Caco-2 (cell line): ENCODE measurements at regions not wholly inside any gene's neighbourhood (a gene's known extent, or its start where the extent isn't known, plus 50 kb on each side); places are given as distances from the start of the nearest gene placed in this dataset.

Experiments
- BruUV-seq: library from RNA; stranded (reverse); fragments of 400-500 nt; replicated peaks from 2 replicates; lab custom pipeline; 2021; lab: Mats Ljungman, UMichigan
- CTCF ChIA-PET: fragments of 300-600 bp; sonication (Branson Sonifier 250); formaldehyde crosslinking; loops from one replicate; lab custom pipeline; 2022; ENCODE audit warnings: antibody characterized with exemption; lab: Charles Lee
- POLR2A ChIA-PET: fragments of 300-600 bp; sonication (Branson Sonifier 250); formaldehyde crosslinking; loops from one replicate; lab custom pipeline; 2022; ENCODE audit warnings: antibody characterized with exemption; lab: Charles Lee
- DNase-seq, 2 experiments: peaks; one replicate each; pipeline versions ENCODE4 v3.0.0 to v3.0.0-alpha.2; 2020 to 2022
- H3K27me3 ChIP-seq: replicated peaks from 2 replicates; pipeline ENCODE4 v1.6.0; 2011; ENCODE audit warnings: low read length; ENCODE audit not compliant: control insufficient read depth, insufficient read depth
- H3K36me3 ChIP-seq: 2 replicates; pipeline ENCODE4 v1.5.1; 2011; ENCODE audit warnings: low read length; ENCODE audit not compliant: control insufficient read depth, insufficient read depth
- H3K4me1 ChIP-seq: fragments of 250-450 bp; sonication (Bioruptor Pico); 2 replicates; pipeline ENCODE4 v1.5.1; 2020; ENCODE audit warnings: mild to moderate bottlenecking
- H3K4me3 ChIP-seq: 2 replicates; pipeline ENCODE4 v1.5.1; 2011; ENCODE audit warnings: low read depth, mild to moderate bottlenecking, control low read depth, low read length
- H3K9me3 ChIP-seq: fragments of 250-450 bp; sonication (Bioruptor Pico); 2 replicates; pipeline ENCODE4 v1.5.1; 2020; ENCODE audit warnings: mild to moderate bottlenecking, moderate library complexity
- H3K27ac Mint-ChIP-seq: one replicate; pipeline ENCODE4 v1.8.0; 2022; ENCODE audit warnings: mixed read lengths; ENCODE audit not compliant: unreplicated experiment
- H3K27me3 Mint-ChIP-seq: one replicate; pipeline ENCODE4 v1.8.0; 2022; ENCODE audit warnings: mixed read lengths; ENCODE audit not compliant: insufficient read depth, unreplicated experiment
- H3K36me3 Mint-ChIP-seq: one replicate; pipeline ENCODE4 v1.8.0; 2022; ENCODE audit warnings: mild to moderate bottlenecking, mixed read lengths; ENCODE audit not compliant: insufficient read depth, unreplicated experiment
- H3K4me1 Mint-ChIP-seq: one replicate; pipeline ENCODE4 v1.8.0; 2022; ENCODE audit warnings: low read depth, mixed read lengths; ENCODE audit not compliant: unreplicated experiment
- H3K4me3 Mint-ChIP-seq: one replicate; pipeline ENCODE4 v1.8.0; 2022; ENCODE audit warnings: mild to moderate bottlenecking, moderate library complexity, mixed read lengths; ENCODE audit not compliant: unreplicated experiment
- H3K9me3 Mint-ChIP-seq: one replicate; pipeline ENCODE4 v1.8.0; 2022; ENCODE audit warnings: mixed read lengths; ENCODE audit not compliant: unreplicated experiment
- CTCF ChIP-seq, 2 experiments: fragments of 200-600 bp in 1 of 2; IDR thresholded peaks; 1 replicate in 1 of 2; 2 replicates in 1 of 2; pipeline versions ENCODE4 v1.5.1 to v1.8.0; 2011 to 2022; ENCODE audit warnings: antibody characterized with exemption in 1 of 2, control low read depth in 1 of 2, inconsistent platforms in 1 of 2, low read depth in 1 of 2, low read length in 1 of 2, mild to moderate bottlenecking in 1 of 2, moderate library complexity in 1 of 2; ENCODE audit not compliant: insufficient read depth in 1 of 2, severe bottlenecking in 1 of 2, unreplicated experiment in 1 of 2
- intact Hi-C: fragments of 100-400 bp; cut with micrococcal nuclease; formaldehyde crosslinking; loops from one replicate; pipeline ENCODE4 v1.10.0; 2022; ENCODE audit not compliant: unreplicated experiment

DNA sequence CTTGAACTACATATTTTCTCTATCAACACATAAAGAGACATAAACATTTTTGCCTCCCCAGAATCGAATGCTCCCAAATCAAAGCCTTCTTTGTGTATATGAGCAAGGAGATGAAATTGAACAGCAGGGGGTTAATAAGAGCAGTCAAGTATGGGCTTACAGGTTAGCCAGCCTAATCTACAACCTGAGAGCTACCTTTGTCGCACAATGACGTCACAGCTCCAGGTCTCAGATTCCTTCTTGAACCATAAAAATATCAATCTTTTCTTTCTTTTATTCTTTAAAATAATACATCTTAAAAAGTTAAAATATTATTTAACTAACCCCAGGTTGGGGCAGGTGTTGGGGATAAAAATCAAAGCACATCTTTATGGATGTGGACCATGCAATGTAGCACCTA is 482.9 kb upstream of the CDH11 start:
- Histone ChIP-seq H3K27me3 (no peaks in the 10 kb centered on the region), H3K36me3 (no peaks in the 10 kb centered on the region), H3K4me3 (no peak overlapping the region), H3K4me1 (no peaks in the 10 kb centered on the region), H3K9me3 (no peaks in the 10 kb centered on the region)
- Mint-ChIP-seq H3K36me3 (no peaks in the 10 kb centered on the region), H3K4me1 (no peaks in the 10 kb centered on the region), H3K27me3 (peaks cover 14% of the 10 kb centered on the region), H3K9me3 (no peaks in the 10 kb centered on the region), H3K27ac (no peak overlapping the region), H3K4me3 (no peak overlapping the region)
- DNase-seq: no peak
- POLR2A ChIA-PET: no interaction called here
- CTCF ChIA-PET: no interaction called here
- intact Hi-C loops: no loop called here
- BruUV-seq: no TSS peak
- no peak for TF ChIP-seq CTCF (IDR thresholded peaks at IDR 0.05; ENCODE audit: insufficient read depth in 1 of 2, low read depth in 1 of 2, low read length in 1 of 2, severe bottlenecking in 1 of 2, unreplicated experiment in 1 of 2)

DNA sequence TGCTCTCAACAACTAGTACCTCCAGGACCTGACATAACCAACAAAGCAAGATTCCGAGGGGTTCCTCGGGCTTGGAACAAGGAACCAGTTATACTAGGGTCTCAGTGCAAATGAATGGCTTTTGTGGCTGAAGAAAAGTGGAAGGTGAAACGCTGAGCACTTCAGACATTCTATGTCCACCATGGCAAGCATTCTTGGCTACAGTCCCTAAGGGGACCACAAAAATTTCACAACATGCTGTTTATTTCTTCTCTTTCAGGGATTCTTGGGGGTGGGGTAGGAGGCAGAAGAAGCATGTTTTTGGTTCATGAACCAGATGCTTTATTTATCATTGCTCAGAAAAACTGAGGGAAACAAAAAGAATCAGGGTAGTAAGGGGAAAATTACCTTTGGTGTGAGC is 479.9 kb upstream of the CDH11 start:
- Histone ChIP-seq H3K9me3 (no peaks in the 10 kb centered on the region), H3K36me3 (no peaks in the 10 kb centered on the region), H3K4me3 (no peak overlapping the region), H3K4me1 (no peaks in the 10 kb centered on the region), H3K27me3 (no peaks in the 10 kb centered on the region)
- Mint-ChIP-seq H3K4me1 (no peaks in the 10 kb centered on the region), H3K36me3 (no peaks in the 10 kb centered on the region), H3K4me3 (no peak overlapping the region), H3K27ac (no peak overlapping the region), H3K9me3 (peaks cover 4% of the 10 kb centered on the region), H3K27me3 (peaks cover 10% of the 10 kb centered on the region)
- no peak for DNase-seq
- POLR2A ChIA-PET: no interaction called here
- CTCF ChIA-PET: no interaction called here
- no peak for TF ChIP-seq CTCF (IDR thresholded peaks at IDR 0.05; ENCODE audit: insufficient read depth in 1 of 2, low read depth in 1 of 2, low read length in 1 of 2, severe bottlenecking in 1 of 2, unreplicated experiment in 1 of 2)
- BruUV-seq: no TSS peak
- intact Hi-C loops: no loop called here

DNA sequence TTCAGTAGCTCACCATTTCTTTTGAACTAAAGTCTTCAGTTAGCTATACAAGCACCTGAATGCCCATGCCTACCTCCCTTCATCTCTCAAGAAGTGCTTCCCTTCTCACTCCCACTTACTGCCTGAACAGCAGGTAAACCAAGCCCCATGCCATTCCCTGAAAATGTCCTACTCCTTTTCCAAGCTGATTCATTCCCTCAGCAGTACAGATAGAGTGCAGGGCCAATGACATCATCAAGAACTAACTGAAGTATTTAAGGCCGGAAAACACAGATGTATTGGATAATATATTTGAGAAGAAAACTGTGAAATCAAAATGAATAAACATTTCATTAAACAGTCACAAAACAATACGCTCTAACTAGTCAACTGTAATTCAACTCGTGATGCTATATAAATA is 478.8 kb upstream of the CDH11 start:
- no peaks in the 10 kb centered on the region for H3K9me3 ChIP-seq
- Mint-ChIP-seq H3K36me3 (no peaks in the 10 kb centered on the region), H3K4me3 (no peak overlapping the region), H3K27ac (no peak overlapping the region), H3K4me1 (no peaks in the 10 kb centered on the region), H3K9me3 (peaks cover 7% of the 10 kb centered on the region), H3K27me3 (peaks cover 4% of the 10 kb centered on the region)
- no peaks in the 10 kb centered on the region for H3K4me1 ChIP-seq
- no peak overlapping the region for H3K4me3 ChIP-seq
- no peak for TF ChIP-seq CTCF (IDR thresholded peaks at IDR 0.05; ENCODE audit: insufficient read depth in 1 of 2, low read depth in 1 of 2, low read length in 1 of 2, severe bottlenecking in 1 of 2, unreplicated experiment in 1 of 2)
- no peaks in the 10 kb centered on the region for H3K27me3 ChIP-seq
- ChIA-PET POLR2A (no interaction called here), CTCF (no interaction called here)
- no TSS peak for BruUV-seq
- intact Hi-C loops: no loop called here
- DNase-seq: no peak
- no peaks in the 10 kb centered on the region for H3K36me3 ChIP-seq
